NCI-H460 (cell line): ENCODE measurements at regions not wholly inside any gene's neighbourhood (a gene's known extent, or its start where the extent isn't known, plus 50 kb on each side); places are given as distances from the start of the nearest gene placed in this dataset.

Experiments
- DNase-seq: peaks from one replicate; pipeline ENCODE4 v3.0.0-alpha.2; 2016; ENCODE audit warnings: low read depth; ENCODE audit errors: extremely low read depth

- DNase-seq: no peak
Measured at GRCh38 chr5:125190232-125191087, 444.0 kb upstream of the ZNF608 start.

- DNase-seq: no peak
Measured at GRCh38 chr5:125194883-125195282, 448.4 kb upstream of the ZNF608 start.

- no peak for DNase-seq
Measured at GRCh38 chr5:125196481-125197111, 450.2 kb upstream of the ZNF608 start.

- DNase-seq: no peak
Measured at GRCh38 chr5:125197321-125197720, 450.9 kb upstream of the ZNF608 start.

- peak; percentile 18 for DNase-seq
Measured at GRCh38 chr5:125198270-125198974, 452.0 kb upstream of the ZNF608 start.

- no peak for DNase-seq
Measured at GRCh38 chr5:125199373-125199772, 452.9 kb upstream of the ZNF608 start.

GRCh38 chr5:125199968-125200865 lies 453.8 kb upstream of the ZNF608 start:
- no peak for DNase-seq

- no peak for DNase-seq
Measured at GRCh38 chr5:125200866-125201373, 454.5 kb upstream of the ZNF608 start.

- DNase-seq: no peak
Measured at GRCh38 chr5:125201446-125202052, 455.1 kb upstream of the ZNF608 start.

GRCh38 chr5:125202353-125202752 lies 455.9 kb upstream of the ZNF608 start:
- DNase-seq: no peak

- no peak for DNase-seq
Measured at GRCh38 chr5:125202871-125203438, 456.5 kb upstream of the ZNF608 start.

GRCh38 chr5:125203912-125204311 lies 457.5 kb upstream of the ZNF608 start:
- DNase-seq: no peak

- no peak for DNase-seq
Measured at GRCh38 chr5:125205601-125206225, 459.3 kb upstream of the ZNF608 start.

GRCh38 chr5:125207856-125208255 lies 461.4 kb upstream of the ZNF608 start:
- DNase-seq: no peak

- no peak for DNase-seq
Measured at GRCh38 chr5:125209650-125210049, 463.2 kb upstream of the ZNF608 start.

- DNase-seq: no peak
Measured at GRCh38 chr5:125210242-125210947, 464.0 kb upstream of the ZNF608 start.

- DNase-seq: no peak
Measured at GRCh38 chr5:125214080-125214479, 467.6 kb upstream of the ZNF608 start.

- no peak for DNase-seq
Measured at GRCh38 chr5:125215593-125215992, 469.2 kb upstream of the ZNF608 start.
